OCI-LY3 (cell line): ENCODE measurements at regions not wholly inside any gene's neighbourhood (a gene's known extent, or its start where the extent isn't known, plus 50 kb on each side); places are given as distances from the start of the nearest gene placed in this dataset.

Experiments used
- CTCF ChIP-seq: fragments of 200-600, 300-600 bp; sonication (generic); IDR thresholded peaks from 2 replicates; pipeline ENCODE4 v1.5.1; 2014; ENCODE audit warnings: antibody characterized with exemption, low read length, low read depth
- EZH2phosphoT487 ChIP-seq: fragments of 200-600 bp; shearing (Covaris generic); IDR thresholded peaks from 2 replicates; pipeline ENCODE4 v1.6.1; 2018; ENCODE audit warnings: antibody characterized with exemption, mixed run types, low read depth

- TF ChIP-seq CTCF (no peak), EZH2phosphoT487 (no peak)
Measured at GRCh38 chr5:159758189-159758588, 158.1 kb upstream of the ADRA1B start.
